Ishikawa (cell line): ENCODE measurements at regions not wholly inside any gene's neighbourhood (a gene's known extent, or its start where the extent isn't known, plus 50 kb on each side); places are given as distances from the start of the nearest gene placed in this dataset.

Source experiments
- CEBPB ChIP-seq: IDR thresholded peaks from 2 replicates; pipeline ENCODE4 v1.6.1; 2012
- CREB1 ChIP-seq: IDR thresholded peaks from 2 replicates; pipeline ENCODE4 v1.6.1; 2012; ENCODE audit warnings: low read depth
- EGR1 ChIP-seq: IDR thresholded peaks from 2 replicates; pipeline ENCODE4 v1.6.1; 2012
- EP300 ChIP-seq: IDR thresholded peaks from 2 replicates; pipeline ENCODE4 v1.6.1; 2012; ENCODE audit warnings: borderline replicate concordance
- FOXM1 ChIP-seq: IDR thresholded peaks from 2 replicates; pipeline ENCODE4 v1.6.1; 2012; ENCODE audit warnings: low read depth, borderline replicate concordance
- NFIC ChIP-seq: IDR thresholded peaks from 2 replicates; pipeline ENCODE4 v1.6.1; 2012
- RAD21 ChIP-seq: IDR thresholded peaks from 2 replicates; pipeline ENCODE4 v1.6.1; 2012; ENCODE audit warnings: low read depth
- TAF1 ChIP-seq: IDR thresholded peaks from 2 replicates; pipeline ENCODE4 v1.6.1; 2012; ENCODE audit warnings: low read depth, mild to moderate bottlenecking
- TCF12 ChIP-seq: IDR thresholded peaks from 2 replicates; pipeline ENCODE4 v1.6.1; 2012; ENCODE audit warnings: low read depth
- TEAD4 ChIP-seq: IDR thresholded peaks from 2 replicates; pipeline ENCODE4 v1.6.1; 2012
- YY1 ChIP-seq: IDR thresholded peaks from 2 replicates; pipeline ENCODE4 v1.6.1; 2012; ENCODE audit warnings: low read depth
- ZBTB7A ChIP-seq: IDR thresholded peaks from 2 replicates; pipeline ENCODE4 v1.6.1; 2012; ENCODE audit warnings: low read depth
- TF ChIP-seq, protein P1 (sequence below): IDR thresholded peaks from 2 replicates; pipeline ENCODE4 v1.6.1; 2012
- TF ChIP-seq, protein P2 (sequence below): IDR thresholded peaks from 2 replicates; pipeline ENCODE4 v1.6.1; 2012
- TF ChIP-seq, protein P3 (sequence below): IDR thresholded peaks from 2 replicates; pipeline ENCODE4 v1.6.1; 2012; ENCODE audit warnings: low read depth, mild to moderate bottlenecking

DNA sequence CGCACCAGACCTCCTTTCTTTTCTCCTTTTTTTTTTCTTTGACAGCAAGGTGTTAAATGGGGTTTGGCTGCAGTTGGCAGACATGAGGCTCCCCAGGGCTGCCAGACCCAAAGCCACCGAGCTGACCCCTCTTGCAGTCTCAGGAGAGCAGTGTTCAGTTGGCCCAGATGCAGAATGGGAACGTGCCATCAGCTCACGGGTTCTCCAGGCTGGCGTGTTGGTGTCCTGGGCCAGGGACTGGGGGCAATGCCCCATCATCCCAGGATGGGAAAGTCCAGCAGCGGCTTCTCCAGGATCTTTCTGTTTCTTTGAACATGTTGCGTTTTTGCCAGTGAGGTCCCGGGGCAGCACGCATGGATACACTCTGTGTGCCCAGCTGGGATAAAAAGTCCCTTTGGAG, 114.6 kb upstream of the KCTD7 start:
- no peak for TF ChIP-seq YY1
- no peak for TF ChIP-seq CEBPB
- no peak for TF ChIP-seq EP300
- no peak for TF ChIP-seq CREB1
- no peak for TF ChIP-seq ZBTB7A
- TF ChIP-seq EGR1 = no peak
- no peak for TF ChIP-seq TAF1
- no peak for TF ChIP-seq TCF12
- TF ChIP-seq, protein P1, sequence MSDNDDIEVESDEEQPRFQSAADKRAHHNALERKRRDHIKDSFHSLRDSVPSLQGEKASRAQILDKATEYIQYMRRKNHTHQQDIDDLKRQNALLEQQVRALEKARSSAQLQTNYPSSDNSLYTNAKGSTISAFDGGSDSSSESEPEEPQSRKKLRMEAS = no peak
- no peak for TF ChIP-seq NFIC
- no peak for TF ChIP-seq FOXM1
- TF ChIP-seq, protein P2, sequence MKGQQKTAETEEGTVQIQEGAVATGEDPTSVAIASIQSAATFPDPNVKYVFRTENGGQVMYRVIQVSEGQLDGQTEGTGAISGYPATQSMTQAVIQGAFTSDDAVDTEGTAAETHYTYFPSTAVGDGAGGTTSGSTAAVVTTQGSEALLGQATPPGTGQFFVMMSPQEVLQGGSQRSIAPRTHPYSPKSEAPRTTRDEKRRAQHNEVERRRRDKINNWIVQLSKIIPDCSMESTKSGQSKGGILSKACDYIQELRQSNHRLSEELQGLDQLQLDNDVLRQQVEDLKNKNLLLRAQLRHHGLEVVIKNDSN = no peak
- no peak for TF ChIP-seq TEAD4

DNA sequence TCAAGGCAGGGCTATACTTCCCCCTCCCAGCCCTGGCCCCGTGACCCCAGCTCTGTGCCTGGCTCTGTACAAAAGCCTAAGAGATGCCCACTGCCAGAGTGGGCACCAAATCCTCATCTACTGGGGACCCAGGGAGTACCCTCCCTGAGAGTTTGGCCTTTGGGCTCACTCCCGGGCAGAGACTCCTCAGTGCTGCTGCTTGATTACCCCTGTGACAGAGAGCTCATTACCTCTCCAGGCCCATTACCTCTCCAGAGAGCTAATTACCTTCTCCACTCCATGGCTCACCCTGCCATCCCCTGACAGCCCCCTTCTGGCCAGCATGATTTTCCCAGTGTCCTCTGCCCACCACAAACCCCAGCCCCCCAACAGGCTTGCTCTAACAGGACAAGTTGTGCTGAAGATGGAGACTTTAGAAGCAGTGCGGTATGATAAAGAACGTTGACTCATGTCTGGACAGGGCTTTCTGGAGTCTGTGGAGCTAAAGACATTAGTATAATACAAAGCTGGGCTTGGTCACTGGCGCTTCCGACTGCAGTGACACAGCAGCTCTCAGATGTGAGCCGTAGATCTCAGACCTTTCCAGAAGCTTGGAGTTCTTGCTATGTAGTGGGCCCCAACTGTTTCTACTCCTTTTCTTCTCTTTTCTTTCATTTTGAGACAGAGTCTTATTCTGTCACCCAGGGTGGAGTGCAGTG, 111.3 kb upstream of the KCTD7 start:
- TF ChIP-seq YY1 (no peak), TAF1 (no peak), CREB1 (no peak), CEBPB (no peak), RAD21 (no peak), FOXM1 (no peak), TEAD4 (no peak), ZBTB7A (no peak), TCF12 (no peak), NFIC (no peak), EGR1 (no peak)
- TF ChIP-seq, protein P3, sequence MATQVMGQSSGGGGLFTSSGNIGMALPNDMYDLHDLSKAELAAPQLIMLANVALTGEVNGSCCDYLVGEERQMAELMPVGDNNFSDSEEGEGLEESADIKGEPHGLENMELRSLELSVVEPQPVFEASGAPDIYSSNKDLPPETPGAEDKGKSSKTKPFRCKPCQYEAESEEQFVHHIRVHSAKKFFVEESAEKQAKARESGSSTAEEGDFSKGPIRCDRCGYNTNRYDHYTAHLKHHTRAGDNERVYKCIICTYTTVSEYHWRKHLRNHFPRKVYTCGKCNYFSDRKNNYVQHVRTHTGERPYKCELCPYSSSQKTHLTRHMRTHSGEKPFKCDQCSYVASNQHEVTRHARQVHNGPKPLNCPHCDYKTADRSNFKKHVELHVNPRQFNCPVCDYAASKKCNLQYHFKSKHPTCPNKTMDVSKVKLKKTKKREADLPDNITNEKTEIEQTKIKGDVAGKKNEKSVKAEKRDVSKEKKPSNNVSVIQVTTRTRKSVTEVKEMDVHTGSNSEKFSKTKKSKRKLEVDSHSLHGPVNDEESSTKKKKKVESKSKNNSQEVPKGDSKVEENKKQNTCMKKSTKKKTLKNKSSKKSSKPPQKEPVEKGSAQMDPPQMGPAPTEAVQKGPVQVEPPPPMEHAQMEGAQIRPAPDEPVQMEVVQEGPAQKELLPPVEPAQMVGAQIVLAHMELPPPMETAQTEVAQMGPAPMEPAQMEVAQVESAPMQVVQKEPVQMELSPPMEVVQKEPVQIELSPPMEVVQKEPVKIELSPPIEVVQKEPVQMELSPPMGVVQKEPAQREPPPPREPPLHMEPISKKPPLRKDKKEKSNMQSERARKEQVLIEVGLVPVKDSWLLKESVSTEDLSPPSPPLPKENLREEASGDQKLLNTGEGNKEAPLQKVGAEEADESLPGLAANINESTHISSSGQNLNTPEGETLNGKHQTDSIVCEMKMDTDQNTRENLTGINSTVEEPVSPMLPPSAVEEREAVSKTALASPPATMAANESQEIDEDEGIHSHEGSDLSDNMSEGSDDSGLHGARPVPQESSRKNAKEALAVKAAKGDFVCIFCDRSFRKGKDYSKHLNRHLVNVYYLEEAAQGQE = no peak

DNA sequence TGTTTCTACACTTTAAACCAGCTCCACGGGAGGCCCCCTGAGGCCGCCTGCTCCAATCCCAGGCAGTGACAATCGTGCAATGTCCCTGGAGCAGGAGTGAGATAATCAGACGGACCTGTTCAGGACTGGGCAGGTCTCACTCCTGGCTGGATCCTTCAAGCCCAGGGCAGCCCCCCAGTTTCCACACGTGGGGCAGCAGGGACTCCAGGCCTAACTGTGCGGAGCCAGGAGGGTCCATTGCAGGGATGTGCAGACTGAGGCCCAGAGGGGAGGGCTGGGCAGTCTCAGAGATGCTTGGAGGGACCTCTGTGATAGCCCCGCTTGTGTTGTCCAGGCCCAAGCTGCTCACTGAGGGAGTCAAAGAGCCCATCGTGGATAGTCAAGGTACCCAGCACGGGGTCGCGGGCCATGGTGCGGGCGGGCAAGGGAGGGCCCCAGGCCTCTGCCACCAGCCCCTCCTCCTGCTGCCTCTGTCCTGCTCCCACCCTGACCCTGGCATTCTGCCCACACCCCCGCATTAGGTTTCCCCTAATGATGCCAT, 110.5 kb upstream of the KCTD7 start:
- TF ChIP-seq, protein P2 = no peak
- TF ChIP-seq CREB1 = no peak
- TF ChIP-seq ZBTB7A = no peak
- no peak for TF ChIP-seq CEBPB

DNA sequence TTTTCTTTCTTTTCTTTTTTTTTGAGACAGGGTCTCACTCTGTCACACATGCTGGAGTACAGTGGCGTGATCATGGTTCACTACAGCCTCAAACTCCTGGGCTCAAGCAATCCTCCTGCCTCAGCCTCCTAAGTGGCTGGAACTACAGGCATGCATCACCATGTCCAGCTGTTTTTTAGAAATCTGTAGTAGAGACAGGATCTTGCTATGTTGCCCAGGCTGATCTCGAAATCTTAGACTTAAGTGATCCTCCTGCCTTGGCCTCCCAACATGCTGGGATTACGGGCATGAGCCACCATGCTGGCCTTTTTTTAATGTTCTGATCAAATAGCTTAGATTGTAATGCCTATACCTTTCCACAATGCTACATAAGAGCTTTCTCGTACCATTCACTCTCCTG, 107.0 kb upstream of the KCTD7 start:
- TF ChIP-seq, protein P2 = no peak
- TF ChIP-seq CEBPB (no peak), ZBTB7A (no peak), EGR1 (no peak), RAD21 (no peak), EP300 (no peak), NFIC (no peak), CREB1 (no peak), TCF12 (no peak), TAF1 (no peak), FOXM1 (no peak), TEAD4 (no peak)
- TF ChIP-seq, protein P1 = no peak
- TF ChIP-seq, protein P3 = no peak

DNA sequence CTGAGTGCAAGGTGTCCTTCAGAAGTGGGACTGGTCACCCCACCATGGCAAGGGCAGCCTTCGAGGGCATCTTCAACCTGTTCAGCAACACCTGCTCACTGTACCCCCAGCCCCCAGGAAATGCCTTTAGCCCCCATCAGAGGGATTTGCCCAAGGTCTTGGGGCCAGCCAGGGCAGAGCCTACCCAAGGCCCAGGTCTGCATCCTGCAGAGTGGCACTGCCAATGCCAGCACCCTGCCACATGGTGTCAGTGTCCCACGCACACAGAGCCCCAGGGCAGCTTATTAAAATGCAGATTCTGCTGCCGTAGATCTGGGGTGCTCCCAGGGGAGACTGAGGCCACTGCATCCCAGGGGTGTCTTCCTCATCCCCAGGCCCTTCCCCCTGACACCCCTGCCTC, 106.2 kb upstream of the KCTD7 start:
- TF ChIP-seq RAD21 = peak; percentile 60
- no peak for TF ChIP-seq ZBTB7A

DNA sequence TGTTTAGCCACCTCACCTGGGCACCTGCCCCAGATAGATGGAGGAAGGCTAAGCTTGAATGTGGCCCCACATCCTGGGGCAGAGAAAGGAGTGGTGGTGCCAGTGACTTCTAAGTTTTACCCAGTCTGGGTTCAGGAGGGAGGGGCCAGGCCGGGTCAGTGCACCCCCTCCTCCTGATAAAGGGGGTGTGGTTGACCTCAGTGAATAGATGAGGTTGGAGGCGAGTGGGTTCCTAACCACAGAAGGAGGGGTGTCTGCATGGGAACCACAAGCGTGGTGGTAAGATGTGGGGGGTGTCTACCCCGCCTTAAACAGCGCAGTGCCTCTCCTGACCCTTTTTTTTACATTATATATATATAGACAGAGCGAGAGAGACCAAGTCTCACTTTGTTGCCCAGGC, 105.3 kb upstream of the KCTD7 start:
- no peak for TF ChIP-seq YY1
- no peak for TF ChIP-seq TCF12
- no peak for TF ChIP-seq TEAD4
- no peak for TF ChIP-seq NFIC
- TF ChIP-seq EP300 = no peak
- TF ChIP-seq, protein P2 = no peak
- TF ChIP-seq CREB1 = no peak
- TF ChIP-seq EGR1 = no peak
- no peak for TF ChIP-seq TAF1
- no peak for TF ChIP-seq ZBTB7A
